Erythroblast (primary cell): ENCODE measurements at regions not wholly inside any gene's neighbourhood (a gene's known extent, or its start where the extent isn't known, plus 50 kb on each side); places are given as distances from the start of the nearest gene placed in this dataset.

Experiments used
- GATA1 ChIP-seq: IDR thresholded peaks from 2 replicates; pipeline ENCODE4 v1.6.1; 2011; ENCODE audit warnings: low read depth, mild to moderate bottlenecking, control low read depth, low read length, moderate library complexity
- POLR2A ChIP-seq: IDR thresholded peaks from 2 replicates; pipeline ENCODE4 v1.6.1; 2011; ENCODE audit warnings: mild to moderate bottlenecking, low read length

DNA sequence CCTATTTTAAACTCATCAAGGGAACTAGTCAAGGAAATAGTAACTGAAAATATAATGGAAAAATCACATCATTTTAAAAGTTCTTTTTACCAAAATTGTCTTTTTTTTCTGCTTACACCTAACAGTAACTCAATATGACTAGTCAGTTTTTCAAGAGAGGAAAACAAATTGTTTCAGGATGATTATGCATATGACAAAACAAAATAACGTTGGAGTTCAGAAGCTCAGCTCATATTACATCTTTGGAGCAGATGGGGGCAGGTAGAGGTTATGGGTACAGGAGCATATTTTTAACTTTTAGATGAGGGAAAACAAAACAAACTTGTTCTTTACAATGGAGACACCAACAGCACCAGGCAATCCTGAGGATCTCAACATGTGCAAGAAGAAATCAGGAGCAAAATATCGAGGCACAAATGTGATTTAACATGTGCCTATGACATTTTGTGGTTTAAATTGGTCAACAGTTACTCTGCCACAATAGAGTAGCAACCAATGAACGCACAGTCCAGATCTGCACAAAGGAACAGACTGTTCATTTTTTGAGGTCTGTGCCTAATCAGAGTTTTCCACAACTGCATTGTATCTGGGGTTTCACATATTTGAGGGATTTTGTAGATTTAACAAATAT, 659.0 kb downstream of the ANXA1 start:
- no peak for TF ChIP-seq POLR2A
- no peak for TF ChIP-seq GATA1
